Spinal cord (tissue), 9 donors: ENCODE measurements at regions not wholly inside any gene's neighbourhood (a gene's known extent, or its start where the extent isn't known, plus 50 kb on each side); places are given as distances from the start of the nearest gene placed in this dataset.

Experiments
- DNase-seq, 6 donors: peaks; one replicate each; pipeline versions ENCODE4 v3.0.0 to v3.0.0-alpha.2; 2013 to 2015; ENCODE audit warnings: low spot score in 6 of 6, low read depth in 4 of 6
- H3K27ac ChIP-seq: one replicate; pipeline ENCODE4 v1.5.1; 2013; ENCODE audit warnings: low read depth, low read length, control low read depth
- H3K27me3 ChIP-seq: one replicate; pipeline ENCODE4 v1.6.1; 2013; ENCODE audit warnings: low read length; ENCODE audit not compliant: control insufficient read depth, insufficient read depth
- H3K36me3 ChIP-seq: one replicate; pipeline ENCODE4 v1.6.1; 2013; ENCODE audit warnings: low read length; ENCODE audit not compliant: control insufficient read depth, insufficient read depth
- H3K4me1 ChIP-seq: one replicate; pipeline ENCODE4 v1.6.1; 2013; ENCODE audit warnings: low read length; ENCODE audit not compliant: control insufficient read depth, insufficient read depth
- H3K4me3 ChIP-seq: one replicate; pipeline ENCODE4 v1.5.1; 2013; ENCODE audit warnings: low read depth, low read length, control low read depth
- H3K9me3 ChIP-seq: one replicate; pipeline ENCODE4 v1.6.1; 2013; ENCODE audit warnings: low read length; ENCODE audit not compliant: control insufficient read depth, insufficient read depth
- whole genome bisulfite sequencing: methylation state at CpG from one replicate; pipeline ENCODE4 v1.1.5; 2013; ENCODE audit warnings: missing lambda C conversion rate; ENCODE audit not compliant: insufficient coverage; 5-methylcytosine and 5-hydroxymethylcytosine counted together
- donor health status: healthy.

DNA sequence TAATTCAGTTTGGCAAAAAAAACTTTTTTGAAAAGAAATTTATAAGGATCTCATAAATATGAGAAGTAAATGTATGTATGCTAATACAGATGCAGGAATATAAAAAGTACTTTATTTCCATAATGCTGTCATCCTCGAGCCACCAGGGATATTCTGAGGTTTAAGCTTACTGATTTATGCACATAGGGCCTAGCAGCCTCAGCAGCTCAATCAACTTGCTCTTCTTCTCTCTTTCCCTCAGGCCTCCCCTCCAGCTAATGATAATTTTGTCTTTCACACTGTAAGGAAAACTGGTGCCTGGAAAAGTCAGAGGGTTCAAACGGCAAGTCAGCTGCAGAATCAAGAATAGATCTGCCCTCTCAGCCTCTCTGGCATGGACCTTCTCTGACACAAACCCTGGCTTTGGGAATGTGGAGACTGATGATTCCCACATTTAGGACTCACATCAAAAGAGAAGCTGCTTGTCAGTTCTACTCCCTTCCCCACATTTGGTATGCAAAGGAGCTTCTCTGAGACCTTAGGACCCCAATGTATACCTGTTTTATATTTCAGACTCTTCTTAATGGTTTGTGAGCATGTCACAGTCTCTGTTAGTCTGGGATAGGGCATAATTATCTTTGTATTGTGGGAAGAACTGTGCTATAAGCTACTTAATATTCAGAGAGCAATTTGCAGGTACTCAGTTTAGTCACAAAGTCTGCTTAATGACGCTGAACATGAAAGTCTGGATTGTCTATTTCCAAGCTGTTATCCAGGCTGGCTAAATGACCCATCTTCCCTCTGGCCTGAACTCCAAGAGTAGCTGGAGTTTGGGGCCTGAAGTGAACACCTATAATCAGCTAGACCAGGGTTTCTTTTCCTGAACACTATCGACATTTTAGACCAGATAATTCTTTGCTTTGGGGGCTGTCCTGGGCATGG is 52.1 kb upstream of the DIPK1A start:
- no peaks in the 10 kb centered on the region for H3K4me1 ChIP-seq
- no peak overlapping the region for H3K27ac ChIP-seq
- peak in 1 of 6 donors; percentile 66 for DNase-seq
- no peaks in the 10 kb centered on the region for H3K36me3 ChIP-seq
- WGBS = 76% methylated on average over 3 of the region's 4 CpGs
- no peaks in the 10 kb centered on the region for H3K27me3 ChIP-seq
- H3K4me3 ChIP-seq = no peak overlapping the region
- H3K9me3 ChIP-seq = no peaks in the 10 kb centered on the region

DNA sequence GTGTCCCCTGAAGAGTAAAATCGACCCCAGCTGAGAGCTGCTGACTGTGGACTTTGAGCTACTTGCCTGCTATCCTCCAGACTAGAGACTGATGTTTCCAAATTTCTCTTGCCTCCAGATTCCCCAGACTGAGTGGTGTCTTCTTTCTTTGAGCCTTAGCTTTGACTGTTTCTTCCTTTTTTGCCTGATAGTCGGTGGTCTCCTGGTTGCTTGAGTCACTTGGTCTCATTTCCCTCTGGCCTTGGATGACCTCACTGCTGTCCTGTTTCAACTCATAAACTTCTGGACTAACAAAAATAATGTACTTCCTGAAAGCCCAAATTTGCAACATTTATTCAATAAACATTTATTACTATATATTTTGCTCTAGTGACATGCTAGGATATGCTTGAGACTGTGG is 52.9 kb upstream of the DIPK1A start:
- Histone ChIP-seq H3K9me3 (no peaks in the 10 kb centered on the region), H3K4me1 (no peaks in the 10 kb centered on the region), H3K36me3 (no peaks in the 10 kb centered on the region), H3K4me3 (no peak overlapping the region), H3K27ac (no peak overlapping the region), H3K27me3 (no peaks in the 10 kb centered on the region)
- WGBS = 74% methylated on average over 2 of the region's 2 CpGs
- no peak for DNase-seq

DNA sequence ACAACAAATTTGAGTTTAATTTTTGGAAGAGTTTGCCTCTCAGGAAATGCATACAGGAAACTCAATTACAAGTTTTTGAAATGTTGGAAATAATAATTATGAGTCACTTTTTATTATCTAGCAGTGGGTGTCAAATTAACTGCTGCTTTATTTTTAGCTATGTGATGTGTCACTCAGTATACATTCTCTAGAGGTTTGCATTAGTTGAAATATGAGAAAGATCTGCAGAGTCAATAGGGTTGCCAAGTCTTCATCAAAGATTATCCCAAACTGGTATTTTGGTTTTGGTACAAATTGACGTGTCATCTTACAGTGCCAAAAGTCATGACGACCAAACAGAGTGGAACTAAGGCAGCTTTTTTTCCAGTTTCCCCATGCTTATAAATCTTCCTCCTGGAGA is 54.3 kb upstream of the DIPK1A start:
- Histone ChIP-seq H3K9me3 (no peaks in the 10 kb centered on the region), H3K4me3 (no peak overlapping the region), H3K27ac (no peak overlapping the region), H3K36me3 (no peaks in the 10 kb centered on the region), H3K27me3 (no peaks in the 10 kb centered on the region), H3K4me1 (no peaks in the 10 kb centered on the region)
- DNase-seq = no peak
- no CpG with 5 or more reads among the region's 2 CpGs for WGBS

DNA sequence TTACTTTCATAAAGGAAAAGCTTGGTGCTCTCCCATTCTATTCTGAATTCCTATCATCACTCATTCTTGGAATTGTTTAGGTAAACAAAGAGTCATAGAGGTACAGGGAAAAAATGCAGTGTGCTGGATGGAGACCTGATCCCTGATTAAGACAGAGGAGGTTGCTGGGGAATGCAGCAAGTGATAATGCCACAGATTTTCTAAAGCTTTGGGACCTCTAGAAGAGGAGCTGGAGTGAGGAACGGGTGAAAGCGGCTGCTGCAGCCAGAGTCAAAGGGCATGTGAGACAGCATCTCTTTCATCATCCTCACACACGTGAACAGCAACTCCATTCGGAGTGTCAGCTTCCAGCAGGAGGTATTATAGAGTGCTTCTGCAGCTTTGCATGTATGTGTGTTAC is 54.9 kb upstream of the DIPK1A start:
- Histone ChIP-seq H3K4me1 (no peaks in the 10 kb centered on the region), H3K36me3 (no peaks in the 10 kb centered on the region), H3K27ac (no peak overlapping the region), H3K27me3 (no peaks in the 10 kb centered on the region), H3K9me3 (no peaks in the 10 kb centered on the region), H3K4me3 (no peak overlapping the region)
- DNase-seq = no peak
- WGBS = no CpG with 5 or more reads among the region's 4 CpGs

DNA sequence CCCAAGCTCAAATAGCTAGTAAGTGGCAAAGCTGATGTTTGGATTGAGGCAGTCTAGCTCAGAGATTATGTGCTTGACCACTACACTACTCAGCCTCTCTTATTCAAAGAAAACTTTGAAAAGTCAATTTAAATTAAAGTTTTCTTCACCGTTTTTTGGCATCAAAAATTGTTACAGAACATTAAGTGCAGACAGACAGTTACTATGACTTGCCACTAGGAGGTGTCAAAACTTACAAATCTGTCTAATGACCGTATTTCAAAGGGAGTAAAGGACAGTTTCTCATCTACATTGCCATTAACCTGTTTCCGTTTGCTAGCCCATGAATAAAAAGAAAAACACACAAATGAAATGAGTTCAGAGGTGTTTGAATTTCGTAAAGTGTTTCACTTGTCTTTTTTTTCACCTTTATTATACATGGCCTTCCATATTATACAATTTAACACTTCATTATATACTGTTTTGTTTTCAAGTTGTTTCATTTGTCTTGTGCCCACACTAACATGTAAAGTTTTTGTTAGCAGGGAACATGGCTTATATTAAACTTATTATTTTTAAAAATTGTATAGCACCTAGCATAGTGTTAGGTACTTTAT is 57.4 kb upstream of the MTF2 start:
- WGBS = no CpG with 5 or more reads among the region's 4 CpGs
- no peak overlapping the region for H3K27ac ChIP-seq
- no peaks in the 10 kb centered on the region for H3K4me1 ChIP-seq
- no peak overlapping the region for H3K4me3 ChIP-seq
- no peaks in the 10 kb centered on the region for H3K9me3 ChIP-seq
- DNase-seq = peak in 2 of 6 donors; percentile 48 to 78
- H3K27me3 ChIP-seq = no peaks in the 10 kb centered on the region
- no peaks in the 10 kb centered on the region for H3K36me3 ChIP-seq

DNA sequence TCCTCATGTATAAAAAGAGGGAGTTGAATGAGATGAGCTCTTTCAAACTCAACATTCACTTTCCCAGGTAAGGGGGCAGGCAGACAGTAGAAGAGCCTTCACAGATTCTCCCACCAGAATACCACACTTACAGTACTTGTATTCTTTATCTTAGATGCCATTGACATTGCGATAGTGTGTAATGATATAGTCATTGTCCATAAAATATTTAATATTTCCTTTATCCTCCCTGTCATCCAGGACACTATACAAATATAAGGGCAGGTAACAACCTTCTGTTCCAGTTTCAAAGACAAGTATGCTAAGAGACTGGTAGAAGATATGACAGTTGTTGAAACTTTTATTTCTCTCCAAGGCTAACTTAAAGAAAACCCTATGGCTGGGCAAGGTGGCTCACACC is 56.5 kb upstream of the MTF2 start:
- H3K36me3 ChIP-seq = no peaks in the 10 kb centered on the region
- no peak for DNase-seq
- no peaks in the 10 kb centered on the region for H3K27me3 ChIP-seq
- H3K4me3 ChIP-seq = no peak overlapping the region
- no peaks in the 10 kb centered on the region for H3K9me3 ChIP-seq
- WGBS = no CpG with 5 or more reads among the region's 1 CpG
- H3K4me1 ChIP-seq = no peaks in the 10 kb centered on the region
- H3K27ac ChIP-seq = no peak overlapping the region

DNA sequence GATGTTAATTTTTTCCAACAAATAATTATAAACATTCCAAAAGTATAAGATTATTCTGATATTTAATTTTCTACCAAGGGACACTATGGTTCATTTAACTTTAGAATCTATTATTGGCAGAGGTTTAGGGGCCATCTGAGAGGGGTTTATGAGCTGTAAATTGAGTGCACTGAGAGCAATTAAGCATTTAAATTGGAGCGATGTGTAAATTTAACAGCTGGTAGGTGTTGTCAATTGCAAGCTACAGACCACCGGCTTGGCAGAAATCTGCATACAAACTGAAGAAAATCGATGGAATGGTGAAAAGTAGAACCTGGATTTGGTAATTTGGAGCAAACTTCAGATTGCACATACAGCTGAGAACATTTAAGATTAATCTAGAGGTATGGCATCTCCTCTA is 55.8 kb upstream of the MTF2 start:
- Histone ChIP-seq H3K36me3 (no peaks in the 10 kb centered on the region), H3K4me1 (no peaks in the 10 kb centered on the region), H3K4me3 (no peak overlapping the region), H3K9me3 (no peaks in the 10 kb centered on the region), H3K27ac (no peak overlapping the region), H3K27me3 (no peaks in the 10 kb centered on the region)
- peak in 2 of 6 donors; percentile 25 to 92 for DNase-seq
- WGBS = 21% methylated on average over 2 of the region's 3 CpGs

DNA sequence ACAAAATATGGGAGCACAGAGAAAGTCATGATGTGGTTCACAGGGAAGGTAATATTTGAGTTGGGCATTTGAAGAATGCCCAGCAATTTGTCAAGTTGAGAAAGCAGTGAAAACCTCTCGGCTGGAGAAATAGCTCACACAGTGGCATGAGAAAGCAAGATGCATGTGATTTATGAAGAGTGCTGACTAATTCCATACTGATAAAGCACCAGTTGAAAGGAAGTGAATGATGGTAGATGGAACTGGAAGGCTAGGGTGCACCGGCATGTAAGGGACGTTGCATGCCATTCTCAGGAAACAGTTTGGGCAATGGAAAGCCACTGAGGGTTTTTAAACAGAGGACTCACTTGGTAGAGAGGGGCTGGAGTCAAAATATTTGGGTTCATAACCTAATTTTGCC is 53.5 kb upstream of the MTF2 start:
- 63% methylated on average over 3 of the region's 3 CpGs for WGBS
- Histone ChIP-seq H3K4me1 (no peaks in the 10 kb centered on the region), H3K4me3 (no peak overlapping the region), H3K9me3 (no peaks in the 10 kb centered on the region), H3K27ac (no peak overlapping the region), H3K36me3 (no peaks in the 10 kb centered on the region), H3K27me3 (no peaks in the 10 kb centered on the region)
- no peak for DNase-seq

DNA sequence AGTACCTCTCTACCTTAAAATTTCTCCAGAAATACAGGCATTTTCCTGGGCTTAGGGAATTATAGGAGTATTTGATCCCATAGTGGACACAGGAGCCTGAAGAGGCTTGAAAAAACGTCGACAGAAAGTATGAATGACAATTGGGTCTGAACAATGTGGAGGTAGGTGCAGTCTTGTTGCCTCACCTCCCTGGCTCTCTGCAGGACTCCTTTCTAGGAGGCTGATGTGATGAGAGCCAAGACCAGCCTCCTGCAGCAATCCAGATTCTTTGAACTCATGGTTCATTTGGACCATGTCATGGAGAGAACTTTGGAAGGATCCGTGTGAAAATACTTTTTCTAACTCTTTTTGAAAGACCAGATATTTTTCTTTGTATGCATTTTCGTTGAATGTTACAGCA is 50.5 kb upstream of the MTF2 start:
- WGBS = 33% methylated on average over 2 of the region's 4 CpGs
- no peaks in the 10 kb centered on the region for H3K36me3 ChIP-seq
- H3K27ac ChIP-seq = no peak overlapping the region

More for the DNA sequence above, 50.5 kb upstream of the MTF2 start:
- Histone ChIP-seq H3K9me3 (no peaks in the 10 kb centered on the region), H3K27me3 (no peaks in the 10 kb centered on the region), H3K4me1 (no peaks in the 10 kb centered on the region), H3K4me3 (no peak overlapping the region)
- DNase-seq = no peak
